OCI-LY3 (cell line): ENCODE measurements at regions not wholly inside any gene's neighbourhood (a gene's known extent, or its start where the extent isn't known, plus 50 kb on each side); places are given as distances from the start of the nearest gene placed in this dataset.

Experiments
- EZH2phosphoT487 ChIP-seq: fragments of 200-600 bp; shearing (Covaris generic); IDR thresholded peaks from 2 replicates; pipeline ENCODE4 v1.6.1; 2018; ENCODE audit warnings: antibody characterized with exemption, mixed run types, low read depth
- TF ChIP-seq, protein P1 (sequence below): fragments of 200-600, 300-600 bp; sonication (generic); IDR thresholded peaks from 2 replicates; pipeline ENCODE4 v1.5.1; 2014; ENCODE audit warnings: antibody characterized with exemption, low read length, low read depth

- TF ChIP-seq, protein P1, sequence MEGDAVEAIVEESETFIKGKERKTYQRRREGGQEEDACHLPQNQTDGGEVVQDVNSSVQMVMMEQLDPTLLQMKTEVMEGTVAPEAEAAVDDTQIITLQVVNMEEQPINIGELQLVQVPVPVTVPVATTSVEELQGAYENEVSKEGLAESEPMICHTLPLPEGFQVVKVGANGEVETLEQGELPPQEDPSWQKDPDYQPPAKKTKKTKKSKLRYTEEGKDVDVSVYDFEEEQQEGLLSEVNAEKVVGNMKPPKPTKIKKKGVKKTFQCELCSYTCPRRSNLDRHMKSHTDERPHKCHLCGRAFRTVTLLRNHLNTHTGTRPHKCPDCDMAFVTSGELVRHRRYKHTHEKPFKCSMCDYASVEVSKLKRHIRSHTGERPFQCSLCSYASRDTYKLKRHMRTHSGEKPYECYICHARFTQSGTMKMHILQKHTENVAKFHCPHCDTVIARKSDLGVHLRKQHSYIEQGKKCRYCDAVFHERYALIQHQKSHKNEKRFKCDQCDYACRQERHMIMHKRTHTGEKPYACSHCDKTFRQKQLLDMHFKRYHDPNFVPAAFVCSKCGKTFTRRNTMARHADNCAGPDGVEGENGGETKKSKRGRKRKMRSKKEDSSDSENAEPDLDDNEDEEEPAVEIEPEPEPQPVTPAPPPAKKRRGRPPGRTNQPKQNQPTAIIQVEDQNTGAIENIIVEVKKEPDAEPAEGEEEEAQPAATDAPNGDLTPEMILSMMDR: no peak
- TF ChIP-seq EZH2phosphoT487: no peak
These were observed 267.8 kb downstream of the KTN1 start for GRCh38 chr14:55847766-55848165.
